Nephron (organoid): ENCODE measurements at regions not wholly inside any gene's neighbourhood (a gene's known extent, or its start where the extent isn't known, plus 50 kb on each side); places are given as distances from the start of the nearest gene placed in this dataset.
A peak's percentile ranks its signal among the peaks of the same experiment; 100 is the strongest.

ENCODE experiments used
- H3K27ac Mint-ChIP-seq, 3 experiments: 2 replicates each; pipeline ENCODE4 v1.8.0; 2020; ENCODE audit warnings: mixed read lengths in 3 of 3, mild to moderate bottlenecking in 2 of 3, moderate library complexity in 1 of 3
- H3K27me3 Mint-ChIP-seq: 2 replicates; pipeline ENCODE4 v1.8.0; 2021; ENCODE audit warnings: low read depth, mild to moderate bottlenecking, moderate library complexity, mixed read lengths
- H3K36me3 Mint-ChIP-seq: 2 replicates; pipeline ENCODE4 v1.8.0; 2020; ENCODE audit warnings: low read depth, mixed read lengths
- H3K4me1 Mint-ChIP-seq: 2 replicates; pipeline ENCODE4 v1.8.0; 2020; ENCODE audit warnings: mixed read lengths
- H3K4me3 Mint-ChIP-seq, 3 experiments: 2 replicates each; pipeline ENCODE4 v1.8.0; 2020; ENCODE audit warnings: mild to moderate bottlenecking in 3 of 3, mixed read lengths in 3 of 3, moderate library complexity in 2 of 3
- H3K9me3 Mint-ChIP-seq: 2 replicates; pipeline ENCODE4 v1.8.0; 2020; ENCODE audit warnings: mixed read lengths
- CTCF ChIP-seq, 3 experiments: fragments of 200-600 bp; sonication (generic); IDR thresholded peaks; one replicate each; pipeline ENCODE4 v1.5.0; 2021; ENCODE audit warnings: antibody characterized with exemption in 3 of 3; ENCODE audit not compliant: unreplicated experiment in 3 of 3

GRCh38 chr11:92845390-92845789 lies 124.1 kb upstream of the MTNR1B start:
- no peak for TF ChIP-seq CTCF (IDR thresholded peaks at IDR 0.05; ENCODE audit: unreplicated experiment in 3 of 3)
- no peaks in the 10 kb centered on the region for H3K27me3 Mint-ChIP-seq

GRCh38 chr11:92845805-92846204 lies 123.6 kb upstream of the MTNR1B start:
- Mint-ChIP-seq H3K9me3 (no peaks in the 10 kb centered on the region), H3K4me1 (peaks cover 76% of the 10 kb centered on the region), H3K36me3 (peaks cover 16% of the 10 kb centered on the region), H3K27ac (peak overlapping the region; percentile 11 to 68 (median 57)), H3K4me3 (no peak overlapping the region), H3K27me3 (no peaks in the 10 kb centered on the region)
- TF ChIP-seq CTCF (IDR thresholded peaks at IDR 0.05; ENCODE audit: unreplicated experiment in 3 of 3) = no peak

More at GRCh38 chr11:92845390-92845789, 124.1 kb upstream of the MTNR1B start:
- Mint-ChIP-seq H3K9me3 (no peaks in the 10 kb centered on the region), H3K4me1 (peaks cover 73% of the 10 kb centered on the region), H3K4me3 (peak overlapping the region in 1 of 3 experiments; percentile 26), H3K27ac (peak overlapping the region; percentile 11 to 68 (median 42)), H3K36me3 (peaks cover 16% of the 10 kb centered on the region)

GRCh38 chr11:92846491-92847125 lies 122.8 kb upstream of the MTNR1B start:
- no peaks in the 10 kb centered on the region for H3K9me3 Mint-ChIP-seq
- no peak for TF ChIP-seq CTCF (IDR thresholded peaks at IDR 0.05; ENCODE audit: unreplicated experiment in 3 of 3)
- H3K27ac Mint-ChIP-seq = peak overlapping the region; percentile 11 to 68 (median 57)
- peaks cover 74% of the 10 kb centered on the region for H3K4me1 Mint-ChIP-seq
- H3K4me3 Mint-ChIP-seq = no peak overlapping the region
- H3K36me3 Mint-ChIP-seq = peaks cover 16% of the 10 kb centered on the region
- H3K27me3 Mint-ChIP-seq = no peaks in the 10 kb centered on the region

GRCh38 chr11:92848578-92848977 lies 120.9 kb upstream of the MTNR1B start:
- H3K9me3 Mint-ChIP-seq = no peaks in the 10 kb centered on the region
- H3K27me3 Mint-ChIP-seq = no peaks in the 10 kb centered on the region

GRCh38 chr11:92850296-92850826 lies 119.1 kb upstream of the MTNR1B start:
- Mint-ChIP-seq H3K27me3 (no peaks in the 10 kb centered on the region), H3K36me3 (peaks cover 3% of the 10 kb centered on the region), H3K4me1 (peaks cover 69% of the 10 kb centered on the region), H3K27ac (peak overlapping the region in 2 of 3 experiments; percentile 10 to 40), H3K4me3 (no peak overlapping the region), H3K9me3 (no peaks in the 10 kb centered on the region)
- TF ChIP-seq CTCF (IDR thresholded peaks at IDR 0.05; ENCODE audit: unreplicated experiment in 3 of 3) = no peak

More at GRCh38 chr11:92848578-92848977, 120.9 kb upstream of the MTNR1B start:
- no peak for TF ChIP-seq CTCF (IDR thresholded peaks at IDR 0.05; ENCODE audit: unreplicated experiment in 3 of 3)
- H3K36me3 Mint-ChIP-seq = peaks cover 14% of the 10 kb centered on the region
- H3K4me3 Mint-ChIP-seq = no peak overlapping the region
- peaks cover 73% of the 10 kb centered on the region for H3K4me1 Mint-ChIP-seq
- H3K27ac Mint-ChIP-seq = peak overlapping the region in 1 of 3 experiments; percentile 72

- TF ChIP-seq CTCF (IDR thresholded peaks at IDR 0.05; ENCODE audit: unreplicated experiment in 3 of 3) = no peak
- H3K36me3 Mint-ChIP-seq = peaks cover 6% of the 10 kb centered on the region
- peaks cover 4% of the 10 kb centered on the region for H3K27me3 Mint-ChIP-seq
- H3K27ac Mint-ChIP-seq = peak overlapping the region in 2 of 3 experiments; percentile 39 to 63
- no peak overlapping the region for H3K4me3 Mint-ChIP-seq
- peaks cover 69% of the 10 kb centered on the region for H3K4me1 Mint-ChIP-seq
- no peaks in the 10 kb centered on the region for H3K9me3 Mint-ChIP-seq
These were observed 117.2 kb upstream of the MTNR1B start for GRCh38 chr11:92852229-92852628.
